Right renal cortex interstitium (tissue), 3 donors: ENCODE measurements at regions not wholly inside any gene's neighbourhood (a gene's known extent, or its start where the extent isn't known, plus 50 kb on each side); places are given as distances from the start of the nearest gene placed in this dataset.

Experiments used
- DNase-seq, 3 donors: peaks; one replicate each; pipeline ENCODE4 v3.0.0-alpha.2; 2013; ENCODE audit warnings: low read depth in 3 of 3, low spot score in 2 of 3

GRCh38 chr10:123517426-123517825 lies 148.7 kb upstream of the GPR26 start:
- no peak for DNase-seq

GRCh38 chr10:123517901-123518300 lies 148.3 kb upstream of the GPR26 start:
- DNase-seq: no peak

DNA sequence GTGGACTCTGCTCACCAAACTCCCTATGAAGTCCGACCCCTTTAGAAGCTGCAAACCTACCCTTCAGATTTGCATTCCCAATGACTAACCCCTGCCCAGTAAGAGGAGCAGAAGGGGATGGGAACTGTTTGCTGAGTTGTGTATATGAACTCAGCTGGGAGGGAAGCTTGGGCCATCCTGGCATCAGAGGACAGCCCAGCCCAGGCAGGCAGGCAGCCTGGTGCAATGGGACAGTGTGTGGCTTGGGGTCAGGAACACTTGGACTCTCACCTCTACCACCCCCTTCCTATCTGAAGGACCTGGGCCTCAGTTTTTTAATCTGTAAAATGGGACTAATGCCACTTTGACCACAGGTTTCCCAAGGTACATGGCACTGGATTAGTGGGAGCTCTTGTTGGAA lies 147.4 kb upstream of the GPR26 start:
- no peak for DNase-seq

DNA sequence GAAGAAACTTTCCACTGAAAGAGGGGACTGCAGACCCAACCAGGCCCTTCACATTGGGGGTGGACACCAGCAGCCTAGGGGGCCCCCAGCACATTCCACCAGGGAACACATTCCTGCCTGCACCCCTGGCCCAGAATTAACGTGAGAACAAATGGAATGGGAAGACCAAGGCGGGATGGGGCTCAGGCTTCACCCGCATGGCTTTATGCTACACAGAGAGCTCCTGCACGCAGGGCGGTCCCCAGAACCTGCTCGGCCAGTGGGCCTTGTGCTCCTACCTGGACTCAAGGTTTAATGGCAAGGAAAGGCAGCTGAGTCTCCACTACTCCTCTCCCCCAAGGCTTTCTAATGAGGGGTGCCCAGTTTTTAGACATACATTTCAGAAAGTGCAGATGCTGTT lies 146.3 kb upstream of the GPR26 start:
- DNase-seq: no peak

- DNase-seq: no peak
Observed at GRCh38 chr10:123521076-123521475, 145.1 kb upstream of the GPR26 start.

DNA sequence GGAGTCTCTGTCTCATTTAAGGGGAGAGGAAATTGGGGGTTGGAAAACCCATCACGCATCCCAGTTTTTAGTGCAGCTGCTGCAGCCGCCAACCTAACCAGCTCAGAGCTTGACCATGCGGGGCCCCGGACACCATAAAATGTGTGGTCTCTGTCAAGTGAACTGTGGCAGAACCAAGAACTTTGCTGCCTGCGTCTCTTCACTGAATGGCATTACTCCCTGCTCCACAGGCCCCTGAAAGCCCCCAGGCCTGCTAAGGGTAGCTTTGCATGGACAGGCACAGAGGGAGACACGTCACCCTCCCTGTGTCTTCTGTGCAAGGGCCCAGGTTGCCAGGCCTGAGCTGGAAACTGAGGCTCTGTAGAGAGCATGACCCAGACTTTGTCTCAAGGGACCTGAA lies 144.6 kb upstream of the GPR26 start:
- DNase-seq: no peak

DNA sequence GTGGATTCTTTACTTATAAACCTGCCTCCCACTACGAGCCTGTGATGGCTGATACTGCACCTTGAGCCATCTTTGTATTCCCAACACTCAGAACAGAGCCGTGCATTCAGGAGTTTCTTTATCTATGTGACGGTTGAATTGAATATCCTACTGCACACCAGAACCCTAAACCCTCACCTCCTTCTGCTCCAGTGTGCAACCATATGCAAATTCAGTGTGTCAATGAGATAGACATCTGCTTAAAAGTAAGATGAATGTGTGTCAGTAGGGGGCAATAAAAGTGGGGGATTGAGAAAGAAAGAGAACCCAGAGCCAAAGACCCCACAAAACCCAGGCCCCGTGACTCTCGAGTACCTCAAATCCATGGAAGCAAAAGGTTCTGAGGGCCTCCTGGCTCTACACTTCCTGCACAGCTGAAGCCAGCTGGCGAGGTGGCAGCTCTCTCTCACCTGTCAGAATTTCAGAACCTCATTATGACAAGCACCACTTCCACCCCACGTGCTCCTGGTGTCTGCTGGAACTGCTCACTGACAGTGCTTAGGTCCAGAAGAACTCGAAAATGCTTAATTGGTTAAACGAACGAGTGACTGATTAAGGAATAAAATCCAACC lies 143.3 kb upstream of the GPR26 start:
- DNase-seq: no peak

- no peak for DNase-seq
Observed at GRCh38 chr10:123523833-123524232, 142.3 kb upstream of the GPR26 start.

DNA sequence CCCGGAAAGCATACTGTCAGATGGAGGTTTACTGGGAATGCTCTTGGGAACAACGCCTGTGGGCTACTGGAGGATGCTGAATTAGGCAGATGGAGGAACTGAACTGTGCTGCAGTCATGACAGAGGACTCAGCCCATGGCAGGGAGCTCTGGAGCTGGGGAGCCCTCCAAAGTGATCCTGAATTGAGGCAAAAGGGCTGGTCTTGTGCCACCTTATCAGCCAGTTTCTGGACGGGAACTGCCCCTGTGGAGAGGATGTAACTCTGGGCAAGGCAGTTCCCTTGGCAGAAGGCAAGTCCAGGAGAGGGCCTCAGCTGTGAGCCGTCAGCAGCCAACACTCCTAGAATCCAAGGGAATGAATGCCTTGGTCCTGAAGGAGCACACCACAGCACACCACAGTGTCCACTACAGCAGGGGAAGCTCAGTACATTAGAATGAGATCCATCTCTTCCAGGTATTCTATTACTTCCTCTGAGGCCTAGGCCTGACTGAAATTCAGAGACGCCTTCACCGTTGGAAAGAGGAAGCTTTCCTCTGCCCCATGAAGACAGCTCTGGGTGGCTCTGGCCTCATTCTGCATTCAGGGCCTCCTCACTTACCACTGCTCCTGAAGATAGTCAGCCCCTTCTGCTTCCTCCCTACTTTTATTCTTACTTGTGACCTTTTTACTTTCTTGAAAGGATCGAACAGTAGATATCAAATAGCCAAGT lies 139.6 kb upstream of the GPR26 start:
- no peak for DNase-seq

DNA sequence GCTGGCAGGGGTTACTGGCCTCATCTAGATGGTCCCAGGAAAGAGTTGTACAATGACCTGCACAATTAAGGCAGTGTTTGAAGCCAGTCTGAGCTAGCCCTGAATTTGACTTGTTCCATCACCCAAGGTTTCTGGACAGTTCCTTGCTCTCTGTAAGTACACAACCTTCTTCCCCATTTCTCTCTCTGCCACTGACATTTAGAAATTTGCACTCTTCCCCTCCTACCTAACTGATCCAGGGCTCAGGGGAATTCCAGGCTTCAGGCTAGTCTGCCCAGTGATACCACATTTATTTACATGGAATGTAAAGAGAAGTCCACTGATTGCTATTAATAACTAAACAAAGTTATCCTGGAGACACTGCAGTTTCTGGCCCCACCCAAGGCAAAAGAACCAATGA lies 139.0 kb upstream of the GPR26 start:
- DNase-seq: no peak

DNA sequence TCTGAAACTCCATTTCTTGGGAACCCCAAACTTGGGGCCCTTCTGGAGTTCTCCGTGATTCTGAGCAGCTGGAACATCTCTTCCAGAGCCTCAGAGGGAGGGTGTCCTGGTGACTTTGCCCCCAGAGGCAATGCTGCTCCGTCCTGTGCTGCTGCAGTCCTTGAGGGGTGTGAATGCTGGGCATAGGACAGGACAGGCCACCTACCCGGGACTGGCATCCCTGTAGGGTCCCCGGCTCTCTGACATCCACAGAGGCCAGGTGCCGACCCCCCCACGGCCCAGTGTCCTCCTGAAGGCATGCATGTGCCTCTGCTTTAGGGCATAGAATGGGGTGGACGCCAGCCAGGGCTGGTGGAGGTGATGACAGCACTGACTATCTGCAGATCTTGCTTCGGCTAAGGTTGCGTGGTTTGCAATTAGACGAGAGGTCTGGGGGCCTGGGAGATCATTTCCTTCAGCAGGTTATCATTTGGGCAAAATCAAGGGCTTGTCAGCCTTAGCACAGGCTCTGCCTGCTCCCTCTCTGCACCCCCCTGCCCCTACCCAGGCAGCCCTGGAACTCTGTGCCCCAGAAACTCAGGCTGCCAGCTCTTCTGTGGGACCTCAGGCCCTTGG lies 136.9 kb upstream of the GPR26 start:
- no peak for DNase-seq

DNA sequence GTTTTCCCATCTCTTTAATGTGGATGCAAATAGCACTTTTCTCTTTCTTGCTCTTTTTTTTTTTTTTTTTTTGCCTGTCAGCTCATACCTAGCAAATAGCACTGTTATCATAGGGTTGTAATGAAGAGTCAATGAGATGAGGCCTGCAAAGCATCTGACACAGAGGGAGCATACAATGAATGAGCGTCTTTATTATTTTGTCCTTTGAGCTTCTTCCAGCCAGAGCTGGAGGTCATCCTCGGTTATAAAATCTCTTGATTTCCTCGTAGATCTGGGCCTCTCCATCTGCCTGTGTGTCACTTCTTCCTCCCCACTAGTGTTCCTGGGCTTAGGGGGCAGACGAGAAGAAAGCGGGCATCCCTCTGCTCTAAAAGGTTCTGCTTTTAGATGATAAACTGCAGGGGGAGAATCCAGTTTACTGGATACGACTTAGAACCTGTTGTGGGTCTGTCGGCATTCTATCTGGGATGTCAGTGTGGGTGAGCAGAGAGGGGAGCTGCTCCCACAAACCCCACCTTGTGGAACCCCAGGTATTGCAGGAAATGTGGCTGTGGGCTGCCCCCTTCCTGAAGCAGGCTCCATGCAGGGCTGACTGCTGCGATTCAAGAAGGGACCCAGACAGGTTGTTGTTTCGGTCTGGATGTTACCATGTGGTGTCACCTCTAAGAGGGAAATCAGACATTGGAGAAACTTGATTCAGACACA lies 135.8 kb upstream of the GPR26 start:
- no peak for DNase-seq

- DNase-seq: no peak
Observed at GRCh38 chr10:123535386-123535785, 130.8 kb upstream of the GPR26 start.

GRCh38 chr10:123536176-123536845 lies 129.8 kb upstream of the GPR26 start:
- DNase-seq: no peak

DNA sequence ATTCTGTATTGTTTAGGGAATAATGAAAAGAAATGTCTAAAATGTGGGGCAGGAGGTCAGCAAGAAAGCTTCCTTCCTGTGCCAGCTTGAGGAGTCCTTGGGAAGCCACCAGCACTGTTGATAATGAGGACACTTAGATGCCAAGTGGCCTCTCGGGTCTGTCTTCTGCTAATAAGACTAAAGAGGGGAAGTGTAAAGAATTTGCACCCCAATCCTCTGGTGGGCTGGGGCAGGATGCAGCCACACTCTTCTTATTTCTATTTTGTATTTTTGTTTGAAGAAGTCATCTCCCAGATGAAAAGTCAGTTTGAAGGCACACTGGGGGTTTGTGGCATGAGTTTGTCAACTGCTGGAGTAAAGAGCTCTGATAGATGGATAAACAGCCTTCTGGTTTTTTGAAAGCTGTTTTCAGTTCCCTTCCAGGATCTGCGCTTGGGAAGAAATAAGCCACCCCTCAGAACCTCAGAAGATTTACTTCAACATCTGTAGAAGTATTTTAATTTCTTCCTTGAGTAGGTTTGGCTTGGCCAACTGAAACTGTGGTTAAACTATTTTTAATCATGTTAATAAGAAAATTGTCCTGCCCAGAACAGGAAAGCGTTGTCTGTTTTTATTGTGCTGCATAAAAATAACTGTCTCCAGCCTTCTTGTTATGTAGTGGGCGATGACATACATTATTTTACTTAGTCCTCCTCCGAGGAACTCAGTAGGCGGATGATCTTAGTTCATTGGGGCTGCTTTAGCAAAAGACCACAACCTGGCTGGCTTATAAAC lies 128.8 kb upstream of the GPR26 start:
- no peak for DNase-seq

GRCh38 chr10:123538401-123539320 lies 127.5 kb upstream of the GPR26 start:
- DNase-seq: no peak

DNA sequence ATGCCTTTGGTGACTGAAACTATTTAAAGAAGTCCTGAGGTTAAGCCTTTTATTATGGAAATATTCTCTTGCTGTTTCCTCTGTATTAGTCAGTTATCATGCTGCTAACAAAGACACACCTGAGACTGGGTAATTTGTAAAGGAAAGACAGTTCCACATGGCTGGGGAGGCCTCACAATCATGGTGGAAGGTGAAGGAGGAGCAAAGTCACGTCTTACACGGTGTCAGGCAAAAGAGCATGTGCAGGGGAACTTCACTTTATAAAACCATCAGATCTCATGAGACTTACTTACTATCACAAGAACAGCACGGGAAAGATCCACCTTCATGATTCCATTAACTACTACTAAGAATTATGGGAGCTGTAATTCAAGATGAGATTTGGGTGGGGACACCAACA lies 121.2 kb upstream of the GPR26 start:
- no peak for DNase-seq

DNA sequence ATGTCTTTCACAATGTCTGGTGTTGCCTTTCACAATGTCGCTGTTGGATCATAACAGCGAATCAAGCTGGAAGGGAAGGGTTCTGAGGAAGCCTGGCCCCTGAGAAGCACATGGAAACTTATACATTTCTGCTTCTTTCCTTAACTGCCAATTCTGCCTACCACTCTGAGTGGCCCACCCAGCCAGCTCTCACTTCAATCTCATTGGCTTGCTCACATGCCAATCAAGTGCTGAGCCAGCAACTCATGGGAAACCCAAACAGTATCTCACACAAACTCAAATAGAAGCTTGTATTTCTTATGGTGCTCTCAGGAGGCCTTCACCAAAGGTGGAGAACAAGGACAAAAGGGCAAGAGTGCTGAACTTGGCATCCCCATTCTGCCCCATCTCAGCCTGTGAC lies 117.4 kb upstream of the GPR26 start:
- no peak for DNase-seq

- no peak for DNase-seq
Observed at GRCh38 chr10:123549761-123550454, 116.2 kb upstream of the GPR26 start.
